NCI-H187 treated with DMSO at 0.1 percent for 48 hours (cell line): ENCODE measurements at regions not wholly inside any gene's neighbourhood (a gene's known extent, or its start where the extent isn't known, plus 50 kb on each side); places are given as distances from the start of the nearest gene placed in this dataset.

ENCODE experiments used
- DNase-seq: peaks from one replicate; lab custom pipeline; 2025; lab: John Stamatoyannopoulos, UW

DNA sequence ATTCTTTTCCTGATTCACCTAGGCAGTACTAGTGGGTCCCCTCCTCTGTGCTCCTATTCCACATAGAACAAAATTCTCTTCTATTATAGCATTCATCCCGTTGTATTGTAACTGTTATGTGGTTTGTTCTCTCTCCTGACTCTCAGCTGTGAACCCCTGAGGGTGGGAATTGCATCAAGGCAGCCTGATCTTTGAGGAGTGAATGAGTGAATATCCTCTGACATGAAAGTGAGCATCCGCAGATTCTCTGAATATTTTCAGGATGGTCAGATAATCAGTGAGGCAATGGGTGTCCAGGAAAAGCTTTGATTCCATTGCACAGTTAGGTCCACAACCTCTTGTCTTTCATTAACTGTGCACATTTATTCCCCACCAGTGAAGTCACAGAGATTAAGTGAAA is 67.6 kb upstream of the SLC22A23 start:
- no peak for DNase-seq

DNA sequence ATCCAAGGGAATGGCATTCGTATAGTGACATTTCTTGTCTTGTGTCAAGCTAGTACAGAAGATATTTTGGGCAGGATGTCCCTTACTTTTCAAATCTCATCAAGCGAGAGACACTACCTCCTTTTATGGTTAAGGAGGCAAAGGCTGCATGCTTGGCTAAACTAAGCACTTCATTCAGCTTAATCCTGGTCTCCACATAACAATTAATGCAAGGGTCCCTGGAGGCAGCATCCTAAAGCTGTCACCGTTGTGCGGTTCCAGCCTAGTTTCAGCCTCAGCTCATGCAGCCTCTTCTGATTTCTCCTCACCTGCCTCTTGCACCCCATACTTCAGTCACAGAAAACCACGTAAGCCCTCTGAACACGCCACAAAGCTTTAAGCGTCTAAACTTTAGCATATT is 67.1 kb upstream of the SLC22A23 start:
- DNase-seq, result no peak

DNA sequence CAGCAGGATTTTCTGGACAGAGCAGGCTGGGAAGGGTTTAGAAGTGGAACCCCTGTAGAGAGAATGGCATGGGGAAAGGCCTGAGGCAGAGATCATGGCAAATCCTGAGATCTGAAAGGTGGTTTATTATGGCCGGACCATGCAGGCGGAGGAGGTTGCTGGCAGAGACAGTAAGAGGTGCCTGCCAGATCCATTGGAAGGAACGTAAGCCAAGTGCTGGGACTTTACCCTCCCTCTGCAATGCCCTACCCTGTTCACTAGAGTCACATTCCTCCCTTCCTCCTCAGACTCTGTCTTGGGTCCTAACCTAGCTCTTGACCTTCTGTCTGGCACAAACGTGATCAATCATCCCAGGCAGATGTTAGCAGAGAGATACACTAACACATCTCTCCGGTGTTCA is 66.4 kb upstream of the SLC22A23 start:
- DNase-seq, result no peak

DNA sequence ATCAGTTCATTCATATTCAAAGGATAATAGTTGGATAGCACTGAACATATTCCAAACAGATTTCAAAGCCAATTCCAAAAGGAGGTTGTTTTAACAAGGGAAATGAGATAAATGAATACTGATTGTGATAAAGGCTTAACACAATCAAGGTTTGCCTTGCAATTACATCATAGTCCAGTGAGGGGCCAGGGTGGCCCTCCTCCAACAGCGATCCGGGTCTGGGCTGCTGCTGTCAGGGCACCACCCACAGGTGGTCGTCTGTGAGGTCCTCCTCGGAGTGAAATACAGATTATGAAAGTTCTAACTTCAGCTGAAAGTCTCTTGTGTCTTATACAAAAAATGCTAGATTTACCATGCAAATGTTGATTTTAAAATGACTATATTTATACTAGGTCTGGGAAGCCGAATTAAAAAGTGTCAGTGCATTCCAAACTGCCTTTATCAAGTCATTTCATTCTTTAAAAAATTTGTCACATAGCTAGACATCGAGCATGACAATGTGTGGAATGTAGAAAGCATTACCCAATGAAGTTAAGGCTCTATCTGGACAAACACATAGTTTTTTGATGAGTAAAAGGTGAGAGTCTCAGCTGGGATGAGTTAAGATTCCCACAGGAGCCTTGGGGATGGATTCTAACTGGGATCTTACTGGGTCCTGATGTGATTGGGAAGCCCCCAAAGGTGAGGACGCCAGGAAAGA is 65.9 kb upstream of the SLC22A23 start:
- no peak for DNase-seq

DNA sequence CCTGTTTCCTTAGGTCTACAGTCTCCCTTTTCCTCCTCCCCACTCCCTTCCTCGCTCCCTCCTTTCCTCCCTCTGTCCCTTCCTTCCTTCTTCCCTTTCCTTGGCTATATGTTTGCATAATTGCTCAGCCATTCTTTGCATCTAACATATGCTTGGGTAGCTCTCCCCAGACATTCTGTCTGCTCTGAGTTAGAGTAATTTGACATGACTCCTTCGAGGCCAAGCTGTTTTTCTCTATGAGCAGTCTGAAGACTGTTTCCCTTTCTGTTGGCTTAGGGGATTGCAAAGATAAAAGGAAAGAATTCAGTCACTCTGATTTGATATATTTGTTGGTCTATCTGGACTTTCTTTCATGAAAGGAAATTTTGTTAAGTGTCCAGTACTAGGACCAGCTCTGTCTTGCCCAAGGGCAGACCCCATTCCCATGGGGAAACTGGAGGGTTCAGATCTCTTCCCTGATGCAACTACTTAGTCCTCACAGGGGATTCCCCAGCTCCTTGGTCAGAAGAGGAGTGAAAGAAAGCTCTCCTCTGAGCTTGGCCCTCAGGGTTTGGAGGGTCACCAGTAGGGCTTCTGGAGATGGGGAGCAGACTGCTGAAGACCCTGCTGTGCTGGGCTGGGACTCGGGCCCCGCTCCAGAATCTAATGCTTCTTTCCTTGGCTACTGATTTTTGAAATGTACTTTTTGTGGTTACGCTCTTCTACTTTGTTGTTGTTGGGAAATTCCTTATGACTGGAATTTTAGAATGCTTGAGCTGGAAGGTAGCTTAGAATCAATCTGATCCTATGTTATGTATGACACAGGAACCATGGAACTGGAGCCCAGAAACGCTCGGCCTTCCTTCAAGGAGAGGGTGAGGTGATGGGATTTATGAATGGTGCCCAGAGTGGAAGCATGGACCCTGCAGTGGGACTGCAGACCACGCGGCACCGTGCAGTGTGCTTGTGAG is 63.7 kb upstream of the SLC22A23 start:
- DNase-seq, result no peak

DNA sequence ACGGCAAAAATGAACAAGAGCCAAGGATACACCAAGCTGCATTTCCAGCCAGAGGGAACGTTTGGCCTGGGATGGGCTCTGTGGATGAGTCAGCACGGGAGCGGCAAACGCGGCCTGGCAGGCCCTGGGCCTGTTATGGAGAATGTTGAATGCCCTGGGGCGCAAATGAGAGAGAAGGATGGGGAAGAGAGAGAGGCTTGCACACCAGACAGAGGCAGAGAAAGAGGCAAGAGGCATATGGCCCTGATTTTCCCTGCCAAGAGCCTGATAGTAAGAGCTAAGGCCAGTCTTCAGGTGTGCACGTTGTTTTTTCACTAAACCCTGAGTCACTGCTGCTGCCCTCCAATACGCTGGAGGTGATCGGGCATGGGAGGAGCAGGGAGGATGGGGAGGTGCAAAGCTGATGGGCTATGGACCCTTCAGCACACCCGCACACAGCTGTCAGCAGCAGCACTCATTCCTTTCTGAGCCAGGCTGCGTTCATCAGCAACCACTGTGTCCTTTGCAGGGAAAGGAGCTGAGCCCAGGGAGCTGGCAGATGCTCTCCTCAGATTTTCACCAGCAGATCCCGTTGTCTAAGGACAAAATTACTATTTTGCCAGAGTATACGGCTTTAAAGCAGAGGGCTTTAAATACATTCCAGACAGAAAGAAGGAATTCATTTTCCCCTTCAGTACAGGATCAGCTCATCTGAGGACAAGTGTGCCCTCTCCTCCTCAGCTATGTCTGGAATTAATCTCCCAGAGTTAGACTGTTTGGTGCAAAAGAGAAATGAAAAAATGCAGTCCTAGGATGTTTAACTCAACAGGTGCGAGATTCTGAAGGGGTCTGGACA is 61.7 kb upstream of the SLC22A23 start:
- no peak for DNase-seq

DNA sequence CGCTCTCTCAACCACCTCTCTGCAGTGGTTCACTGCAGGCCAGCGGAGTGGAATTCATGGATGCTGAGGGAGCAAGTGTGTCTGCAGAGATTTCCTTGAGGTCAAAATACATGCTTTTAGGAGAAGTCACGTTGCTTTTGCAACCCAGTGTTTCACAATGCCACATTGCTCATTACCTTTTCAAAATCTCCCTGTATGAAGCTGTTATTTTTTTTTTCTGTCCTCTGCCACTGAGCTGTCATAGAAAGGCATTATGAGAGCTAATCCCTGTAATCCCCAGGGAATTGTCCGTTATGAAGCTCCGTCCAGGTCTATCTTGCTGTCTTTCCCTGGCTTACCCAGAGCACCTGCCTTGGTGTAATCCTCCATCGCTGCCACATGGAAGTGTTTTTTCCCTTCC is 60.5 kb upstream of the SLC22A23 start:
- DNase-seq, result no peak

DNA sequence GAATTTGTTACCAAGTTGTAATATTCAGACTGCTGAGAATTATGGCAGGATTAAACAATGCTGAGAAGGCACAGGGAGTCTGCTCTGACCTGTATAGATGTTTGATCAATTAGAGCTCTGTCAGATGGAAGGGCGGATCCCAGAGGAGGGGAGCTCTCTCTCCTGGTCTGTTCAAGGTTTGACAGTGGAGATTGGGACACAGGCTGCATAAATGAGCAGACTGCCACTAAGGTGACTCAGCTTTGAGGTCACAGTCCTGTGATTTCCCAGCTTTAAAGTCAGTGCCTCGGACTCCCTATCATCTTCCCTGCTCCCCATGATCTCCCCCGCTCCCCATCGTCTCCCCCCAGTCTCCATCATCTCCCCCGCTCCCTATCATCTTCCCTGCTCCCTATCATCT is 59.2 kb upstream of the SLC22A23 start:
- DNase-seq, result no peak

DNA sequence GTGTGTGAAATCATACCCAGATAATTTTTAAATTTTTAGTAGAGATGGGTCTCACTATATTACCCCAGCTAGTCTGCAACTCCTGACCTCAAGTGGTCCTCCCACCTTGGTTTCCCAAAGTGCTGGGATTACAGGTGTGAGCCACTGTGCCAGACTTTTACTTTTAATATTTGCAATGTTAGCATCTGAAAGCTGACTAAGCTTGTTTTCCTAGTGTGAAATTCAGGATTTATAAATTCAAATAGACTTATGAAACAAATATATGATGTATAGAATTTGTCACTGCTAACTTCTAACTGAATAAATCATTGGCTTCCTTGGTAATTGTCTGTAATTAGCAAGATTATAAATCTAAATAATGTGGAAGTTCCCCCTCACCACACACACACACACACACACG is 58.8 kb upstream of the SLC22A23 start:
- no peak for DNase-seq

DNA sequence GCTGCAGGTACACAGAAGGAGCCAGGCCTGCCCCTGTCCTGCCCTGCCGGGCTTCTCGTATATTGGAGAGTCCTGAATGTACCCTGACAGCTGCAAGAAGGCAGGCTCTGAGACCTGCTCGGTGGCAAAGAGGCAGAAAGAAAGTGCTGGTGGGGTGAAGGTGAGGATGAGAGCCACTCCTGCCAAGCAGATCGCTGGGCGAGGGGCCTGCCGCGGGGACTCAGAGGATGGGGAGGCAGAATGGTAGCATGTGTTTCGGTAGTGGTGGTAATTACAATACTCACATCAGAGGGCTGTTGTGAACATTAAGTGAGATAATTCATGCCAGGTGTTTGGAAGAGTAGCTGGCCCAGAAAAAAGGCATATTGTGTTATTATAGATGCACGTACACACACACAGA is 56.6 kb upstream of the SLC22A23 start:
- no peak for DNase-seq

DNA sequence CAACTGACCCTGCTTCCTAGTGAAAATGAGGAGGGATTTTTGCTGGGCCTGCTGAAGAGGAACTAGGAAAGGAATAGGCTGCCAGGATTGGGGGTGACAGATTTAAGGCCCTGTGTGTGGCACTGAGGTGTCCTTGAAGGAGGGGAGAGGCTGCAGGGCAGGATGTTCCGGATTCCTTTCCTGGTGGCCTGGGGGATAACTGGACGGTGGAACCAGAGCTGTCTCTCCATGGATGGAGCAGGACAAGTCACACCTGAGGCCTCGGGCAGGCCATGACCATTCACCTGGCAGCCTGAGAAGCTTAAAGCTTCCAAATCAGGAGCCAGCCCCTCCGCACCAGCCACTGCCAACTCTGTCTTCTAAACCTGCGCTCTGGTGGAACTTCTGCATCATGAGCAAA is 56.0 kb upstream of the SLC22A23 start:
- DNase-seq, result no peak

DNA sequence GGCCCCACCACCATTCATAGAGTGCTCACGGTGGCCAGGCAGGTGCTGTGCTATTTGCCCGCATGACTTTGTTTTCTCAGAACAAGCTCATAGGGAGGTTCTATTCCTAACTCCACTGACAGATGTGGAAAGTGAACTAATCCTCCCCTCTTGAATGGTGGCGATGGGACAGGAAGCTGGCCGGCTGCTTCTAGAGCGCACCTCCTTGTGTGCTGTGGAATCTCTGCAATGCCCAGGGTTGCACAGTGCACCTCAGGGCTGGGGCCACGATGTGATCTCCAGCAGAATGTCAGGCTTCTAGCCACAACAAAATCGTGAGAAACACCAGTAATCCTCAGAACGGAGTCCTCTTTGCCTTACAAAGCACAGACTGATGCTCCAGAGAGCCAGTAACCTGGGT is 53.8 kb upstream of the SLC22A23 start:
- DNase-seq, result no peak

DNA sequence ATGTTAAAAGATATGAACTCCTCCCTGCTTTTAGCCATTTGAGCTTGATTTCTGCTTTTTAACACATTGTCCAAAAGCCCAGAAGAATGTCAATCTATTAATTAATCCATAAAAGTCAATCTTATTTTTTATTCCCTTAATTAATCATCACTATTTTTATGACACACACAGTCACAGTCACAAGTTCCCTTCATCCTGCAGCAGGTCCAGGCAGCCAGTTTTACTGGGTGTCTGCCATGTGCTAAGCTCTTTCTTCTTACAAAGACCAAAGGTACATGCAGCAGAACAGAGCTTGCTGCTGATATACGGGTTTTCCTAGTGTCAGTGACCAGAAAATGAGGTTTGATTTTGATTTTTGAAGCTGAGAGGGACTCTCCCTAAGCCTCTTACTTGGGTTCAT is 53.3 kb upstream of the SLC22A23 start:
- DNase-seq, result no peak

DNA sequence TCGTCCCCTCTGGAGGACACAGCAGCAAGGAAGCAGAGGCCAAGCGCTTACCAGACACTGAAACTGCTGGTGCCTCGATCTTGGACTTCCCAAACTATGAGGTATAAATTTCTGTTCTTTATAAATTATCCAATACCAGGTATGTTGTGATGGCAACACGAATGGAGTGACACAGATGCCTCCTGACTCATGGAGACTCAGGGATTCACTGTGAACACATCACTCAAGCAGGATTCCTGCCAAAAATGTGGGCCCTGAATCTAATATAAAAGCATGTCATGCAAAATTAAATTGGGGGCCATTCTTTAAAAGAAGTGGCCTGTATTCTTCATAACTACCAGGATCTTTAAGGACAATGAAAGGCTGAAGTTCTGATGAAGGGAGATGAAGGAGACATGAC is 52.5 kb upstream of the SLC22A23 start:
- DNase-seq, result no peak

DNA sequence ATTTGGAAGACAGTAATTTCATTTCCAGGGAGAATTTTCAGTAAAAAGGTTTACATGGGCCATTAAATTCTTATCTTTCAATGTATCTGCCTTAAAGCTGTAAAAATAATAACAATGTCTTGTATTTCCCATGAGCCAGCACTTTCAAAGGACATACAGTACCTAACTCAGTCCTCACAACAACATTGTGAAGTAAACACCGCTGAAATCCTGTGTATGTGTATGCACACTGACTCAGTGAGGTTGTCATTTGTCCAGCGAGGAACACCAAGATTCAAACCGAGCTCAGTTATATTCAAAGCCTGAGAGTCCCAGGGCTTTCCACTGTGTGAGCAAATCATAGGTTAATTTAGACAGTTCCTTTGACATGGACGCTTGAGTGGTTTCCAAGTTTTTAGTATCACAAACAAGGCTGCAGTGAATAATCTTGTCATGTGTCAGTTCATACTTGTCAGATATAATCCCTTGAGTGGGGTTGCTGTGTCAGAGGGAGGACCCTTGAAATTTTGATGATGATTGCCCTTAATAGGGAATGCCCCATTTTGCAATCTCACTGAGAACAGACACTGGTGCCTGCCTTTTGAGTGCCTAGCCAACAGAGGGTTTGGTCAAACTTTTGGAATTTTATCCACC is 50.0 kb upstream of the SLC22A23 start:
- no peak for DNase-seq
